ENCODE measurements at regions not wholly inside any gene's neighbourhood (a gene's known extent, or its start where the extent isn't known, plus 50 kb on each side); places are given as distances from the start of the nearest gene placed in this dataset.

- Histone ChIP-seq H3K36me3 (ENCODE audit: insufficient read depth, low read length, poor library complexity, severe bottlenecking) (no peaks in the 10 kb centered on the region), H3K4me1 (ENCODE audit: insufficient read depth, low read length, poor library complexity, severe bottlenecking) (no peaks in the 10 kb centered on the region), H3K27ac (ENCODE audit: low read depth, low read length, poor library complexity, severe bottlenecking) (no peak overlapping the region), H3K4me3 (ENCODE audit: low read depth, low read length, poor library complexity, severe bottlenecking) (no peak overlapping the region), H3K9me3 (ENCODE audit: low read depth, low read length, poor library complexity, severe bottlenecking) (peaks cover 7% of the 10 kb centered on the region), H3K27me3 (replicated peaks; ENCODE audit: insufficient read depth, low read depth, low read length, poor library complexity) (peaks cover 9% of the 10 kb centered on the region)
- TF ChIP-seq EZH2 (IDR thresholded peaks at IDR 0.05; ENCODE audit: borderline replicate concordance, low read depth, low read length, poor library complexity, severe bottlenecking) (no peak), CTCF (conservative IDR thresholded peaks at IDR 0.05; ENCODE audit: low read depth, low read length) (no peak)
- DNase-seq (ENCODE audit: low spot score), result peak; percentile 18
- ChIA-PET POLR2A (ENCODE audit: low non-redundant PET) (no interaction called here), CTCF (no interaction called here)
- no TSS peak for BruUV-seq (replicated peaks)
- intact Hi-C loops (cut with micrococcal nuclease; ENCODE audit: unreplicated experiment), result no loop called here
Observed at GRCh38 chr1:219265026-219265515, 91.4 kb downstream of the LYPLAL1 start.

GRCh38 chr1:219264561-219264960 lies 90.9 kb downstream of the LYPLAL1 start:
- CTCF ChIA-PET, result no interaction called here
- POLR2A ChIA-PET (ENCODE audit: low non-redundant PET), result no interaction called here

More at GRCh38 chr1:219264561-219264960, 90.9 kb downstream of the LYPLAL1 start:
- H3K27me3 ChIP-seq (replicated peaks; ENCODE audit: insufficient read depth, low read depth, low read length, poor library complexity), result peaks cover 9% of the 10 kb centered on the region
- H3K27ac ChIP-seq (ENCODE audit: low read depth, low read length, poor library complexity, severe bottlenecking), result no peak overlapping the region
- TF ChIP-seq EZH2 (IDR thresholded peaks at IDR 0.05; ENCODE audit: borderline replicate concordance, low read depth, low read length, poor library complexity, severe bottlenecking), result no peak
- no peak for TF ChIP-seq CTCF (conservative IDR thresholded peaks at IDR 0.05; ENCODE audit: low read depth, low read length)
- peak; percentile 47 for DNase-seq (ENCODE audit: low spot score)
- H3K36me3 ChIP-seq (ENCODE audit: insufficient read depth, low read length, poor library complexity, severe bottlenecking), result no peaks in the 10 kb centered on the region
- H3K4me3 ChIP-seq (ENCODE audit: low read depth, low read length, poor library complexity, severe bottlenecking), result no peak overlapping the region
- no TSS peak for BruUV-seq (replicated peaks)
- H3K9me3 ChIP-seq (ENCODE audit: low read depth, low read length, poor library complexity, severe bottlenecking), result peaks cover 7% of the 10 kb centered on the region
- no peaks in the 10 kb centered on the region for H3K4me1 ChIP-seq (ENCODE audit: insufficient read depth, low read length, poor library complexity, severe bottlenecking)
- intact Hi-C loops (cut with micrococcal nuclease; ENCODE audit: unreplicated experiment), result no loop called here
